Neural progenitor cell (in vitro differentiated cells): ENCODE measurements at regions not wholly inside any gene's neighbourhood (a gene's known extent, or its start where the extent isn't known, plus 50 kb on each side); places are given as distances from the start of the nearest gene placed in this dataset.
A peak's percentile ranks its signal among the peaks of the same experiment; 100 is the strongest.

Source experiments
- DNase-seq: peaks from one replicate; pipeline ENCODE4 v3.0.0-alpha.2; 2016; ENCODE audit warnings: low spot score
- H2AFZ ChIP-seq: fragments of 200-600 bp; sonication (generic); replicated peaks from 2 replicates; pipeline ENCODE4 v1.6.1; 2016; ENCODE audit warnings: antibody characterized with exemption
- H3F3A ChIP-seq: fragments of 200-600 bp; sonication (generic); 2 replicates; pipeline ENCODE4 v1.6.1; 2016; ENCODE audit warnings: antibody characterized with exemption, low read depth
- H3K27ac ChIP-seq: fragments of 200-600 bp; sonication (generic); 2 replicates; pipeline ENCODE4 v1.5.1; 2016; ENCODE audit warnings: mild to moderate bottlenecking
- H3K27me3 ChIP-seq: fragments of 200-600 bp; sonication (generic); 2 replicates; pipeline ENCODE4 v1.6.1; 2016; ENCODE audit warnings: mild to moderate bottlenecking, moderate library complexity
- H3K36me3 ChIP-seq: fragments of 200-600 bp; sonication (generic); 2 replicates; pipeline ENCODE4 v1.5.1; 2016
- H3K4me1 ChIP-seq: fragments of 200-600 bp; sonication (generic); 2 replicates; pipeline ENCODE4 v1.6.1; 2016; ENCODE audit warnings: mixed run types
- H3K4me2 ChIP-seq: fragments of 200-600 bp; sonication (generic); 2 replicates; pipeline ENCODE4 v1.6.1; 2016
- H3K4me3 ChIP-seq: fragments of 200-600 bp; sonication (generic); 2 replicates; pipeline ENCODE4 v1.5.1; 2016
- H3K79me2 ChIP-seq: fragments of 200-600 bp; sonication (generic); 2 replicates; pipeline ENCODE4 v1.6.1; 2016; ENCODE audit warnings: low read depth
- H3K9ac ChIP-seq: fragments of 200-600 bp; sonication (generic); 2 replicates; pipeline ENCODE4 v1.6.1; 2016
- H3K9me3 ChIP-seq: fragments of 200-600 bp; sonication (generic); 2 replicates; pipeline ENCODE4 v1.5.1; 2016; ENCODE audit warnings: low read depth
- H4K20me1 ChIP-seq: fragments of 200-600 bp; sonication (generic); 2 replicates; pipeline ENCODE4 v1.6.1; 2016; ENCODE audit warnings: low read depth
- H3K27ac Mint-ChIP-seq: 3 replicates; pipeline ENCODE4 v1.8.0; 2021; ENCODE audit warnings: mixed read lengths
- H3K27me3 Mint-ChIP-seq: 2 replicates; pipeline ENCODE4 v1.8.0; 2022; ENCODE audit warnings: low read depth, mild to moderate bottlenecking, inconsistent platforms, moderate library complexity, mixed read lengths; ENCODE audit not compliant: insufficient read depth
- H3K36me3 Mint-ChIP-seq: 3 replicates; pipeline ENCODE4 v1.8.0; 2021; ENCODE audit warnings: mixed read lengths
- H3K4me1 Mint-ChIP-seq: 3 replicates; pipeline ENCODE4 v1.8.0; 2021; ENCODE audit warnings: mixed read lengths
- H3K4me3 Mint-ChIP-seq: 3 replicates; pipeline ENCODE4 v1.8.0; 2021; ENCODE audit warnings: mild to moderate bottlenecking, moderate library complexity, mixed read lengths
- H3K9me3 Mint-ChIP-seq: 3 replicates; pipeline ENCODE4 v1.8.0; 2020; ENCODE audit warnings: mixed read lengths
- EZH2 ChIP-seq: fragments of 200-600 bp; sonication (generic); IDR thresholded peaks from 2 replicates; pipeline ENCODE4 v1.6.1; 2017; ENCODE audit warnings: antibody characterized with exemption, mild to moderate bottlenecking, moderate library complexity
- EZH2phosphoT487 ChIP-seq: fragments of 200-600 bp; sonication (generic); IDR thresholded peaks from 2 replicates; pipeline ENCODE4 v1.6.1; 2017; ENCODE audit warnings: antibody characterized with exemption
- TF ChIP-seq, protein P1 (sequence below): fragments of 200-600 bp; sonication (generic); IDR thresholded peaks from 2 replicates; pipeline ENCODE4 v1.5.1; 2017; ENCODE audit warnings: antibody characterized with exemption, mild to moderate bottlenecking

DNA sequence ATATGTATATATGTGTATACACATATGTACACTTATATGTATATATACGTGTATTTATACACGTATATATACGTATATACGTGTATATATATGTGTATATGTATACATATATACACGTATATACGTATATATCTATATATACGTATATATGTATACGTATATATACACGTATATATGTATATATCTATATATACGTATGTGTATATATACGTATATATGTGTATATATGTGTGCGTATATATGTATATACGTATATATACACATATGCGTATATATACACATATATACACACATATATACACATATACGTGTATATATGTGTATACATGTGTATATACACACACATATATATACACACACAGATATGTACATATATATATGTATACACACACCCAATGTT lies 348.0 kb upstream of the LCORL start:
- no peak overlapping the region for H2AFZ ChIP-seq
- no peak overlapping the region for H3K27ac Mint-ChIP-seq
- H3K27me3 ChIP-seq: no peaks in the 10 kb centered on the region
- no peaks in the 10 kb centered on the region for H3K4me1 ChIP-seq
- TF ChIP-seq EZH2 (no peak), EZH2phosphoT487 (no peak)
- TF ChIP-seq, protein P1, sequence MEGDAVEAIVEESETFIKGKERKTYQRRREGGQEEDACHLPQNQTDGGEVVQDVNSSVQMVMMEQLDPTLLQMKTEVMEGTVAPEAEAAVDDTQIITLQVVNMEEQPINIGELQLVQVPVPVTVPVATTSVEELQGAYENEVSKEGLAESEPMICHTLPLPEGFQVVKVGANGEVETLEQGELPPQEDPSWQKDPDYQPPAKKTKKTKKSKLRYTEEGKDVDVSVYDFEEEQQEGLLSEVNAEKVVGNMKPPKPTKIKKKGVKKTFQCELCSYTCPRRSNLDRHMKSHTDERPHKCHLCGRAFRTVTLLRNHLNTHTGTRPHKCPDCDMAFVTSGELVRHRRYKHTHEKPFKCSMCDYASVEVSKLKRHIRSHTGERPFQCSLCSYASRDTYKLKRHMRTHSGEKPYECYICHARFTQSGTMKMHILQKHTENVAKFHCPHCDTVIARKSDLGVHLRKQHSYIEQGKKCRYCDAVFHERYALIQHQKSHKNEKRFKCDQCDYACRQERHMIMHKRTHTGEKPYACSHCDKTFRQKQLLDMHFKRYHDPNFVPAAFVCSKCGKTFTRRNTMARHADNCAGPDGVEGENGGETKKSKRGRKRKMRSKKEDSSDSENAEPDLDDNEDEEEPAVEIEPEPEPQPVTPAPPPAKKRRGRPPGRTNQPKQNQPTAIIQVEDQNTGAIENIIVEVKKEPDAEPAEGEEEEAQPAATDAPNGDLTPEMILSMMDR: no peak
- DNase-seq: no peak
- no peak overlapping the region for H3K4me3 ChIP-seq
- H3K9me3 Mint-ChIP-seq: peaks cover 4% of the 10 kb centered on the region
- H3K36me3 ChIP-seq: no peaks in the 10 kb centered on the region
- H3K36me3 Mint-ChIP-seq: no peaks in the 10 kb centered on the region
- no peak overlapping the region for H3K4me3 Mint-ChIP-seq
- H3K9ac ChIP-seq: no peak overlapping the region
- H3F3A ChIP-seq: peaks cover 4% of the 10 kb centered on the region
- H3K27me3 Mint-ChIP-seq: no peaks in the 10 kb centered on the region
- H3K79me2 ChIP-seq: no peaks in the 10 kb centered on the region
- no peaks in the 10 kb centered on the region for H3K9me3 ChIP-seq
- no peak overlapping the region for H3K27ac ChIP-seq
- no peaks in the 10 kb centered on the region for H4K20me1 ChIP-seq
- H3K4me2 ChIP-seq: no peak overlapping the region
- H3K4me1 Mint-ChIP-seq: no peaks in the 10 kb centered on the region

DNA sequence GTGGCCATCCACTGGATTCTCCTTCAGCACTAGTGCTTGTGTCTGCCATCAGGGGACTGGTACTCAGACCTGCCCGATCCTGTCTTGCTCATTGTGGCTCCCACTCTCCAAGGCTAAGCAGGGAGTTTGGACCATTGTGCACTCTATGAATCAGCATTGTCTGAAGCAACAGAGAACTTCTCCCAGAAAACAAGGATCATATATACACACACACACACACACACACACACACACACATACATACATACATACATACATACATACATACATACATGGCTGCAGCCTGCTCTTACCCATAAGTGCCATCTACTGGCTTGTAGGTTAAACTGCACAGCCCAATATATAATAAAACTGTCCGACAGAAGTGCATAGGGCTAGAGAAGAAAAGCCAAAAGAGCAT lies 345.3 kb upstream of the LCORL start:
- TF ChIP-seq, protein P1: peak; percentile 62
- TF ChIP-seq EZH2: no peak
- no peaks in the 10 kb centered on the region for H3K27me3 ChIP-seq
- no peak overlapping the region for H2AFZ ChIP-seq
- no peaks in the 10 kb centered on the region for H4K20me1 ChIP-seq
- DNase-seq: peak; percentile 49
- Mint-ChIP-seq H3K4me1 (no peaks in the 10 kb centered on the region), H3K9me3 (no peaks in the 10 kb centered on the region), H3K4me3 (no peak overlapping the region), H3K27me3 (peaks cover 2% of the 10 kb centered on the region), H3K27ac (peak overlapping the region; percentile 13), H3K36me3 (no peaks in the 10 kb centered on the region)
- no peak overlapping the region for H3K4me2 ChIP-seq
- H3K4me3 ChIP-seq: no peak overlapping the region
- H3K9me3 ChIP-seq: no peaks in the 10 kb centered on the region
- peaks cover 4% of the 10 kb centered on the region for H3F3A ChIP-seq
- H3K9ac ChIP-seq: no peak overlapping the region
- no peaks in the 10 kb centered on the region for H3K36me3 ChIP-seq
- H3K27ac ChIP-seq: no peak overlapping the region
- no peaks in the 10 kb centered on the region for H3K4me1 ChIP-seq
- H3K79me2 ChIP-seq: no peaks in the 10 kb centered on the region

DNA sequence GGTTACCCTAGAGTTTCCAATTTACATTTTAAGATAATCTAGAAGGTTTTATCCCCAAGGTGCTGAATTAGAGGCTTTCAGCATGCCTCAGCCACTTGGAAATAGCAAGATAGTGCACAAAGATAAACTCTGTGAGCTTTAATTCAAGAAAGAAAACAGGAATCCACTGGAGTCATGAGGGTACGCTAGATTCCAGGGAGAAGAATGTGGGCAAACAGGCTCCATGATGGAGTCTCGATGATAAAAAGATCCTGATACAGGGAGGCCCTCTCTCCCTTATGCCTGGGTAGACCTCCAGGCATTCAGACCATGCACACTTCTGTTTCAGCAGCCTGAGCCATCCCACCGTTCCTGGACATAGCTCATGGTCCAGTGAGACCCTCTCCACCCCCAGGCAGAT lies 344.6 kb upstream of the LCORL start:
- Histone ChIP-seq H3K4me1 (no peaks in the 10 kb centered on the region), H2AFZ (no peak overlapping the region), H3K36me3 (no peaks in the 10 kb centered on the region), H3K79me2 (no peaks in the 10 kb centered on the region), H3K27me3 (no peaks in the 10 kb centered on the region), H3K9ac (no peak overlapping the region), H3F3A (peaks cover 4% of the 10 kb centered on the region), H3K27ac (no peak overlapping the region), H3K4me2 (no peak overlapping the region), H3K9me3 (no peaks in the 10 kb centered on the region), H4K20me1 (no peaks in the 10 kb centered on the region), H3K4me3 (no peak overlapping the region)
- H3K27ac Mint-ChIP-seq: no peak overlapping the region
- peaks cover 2% of the 10 kb centered on the region for H3K27me3 Mint-ChIP-seq
- TF ChIP-seq, protein P1: no peak
- TF ChIP-seq EZH2: no peak
- no peak for TF ChIP-seq EZH2phosphoT487
- no peak overlapping the region for H3K4me3 Mint-ChIP-seq
- H3K9me3 Mint-ChIP-seq: no peaks in the 10 kb centered on the region
- H3K4me1 Mint-ChIP-seq: no peaks in the 10 kb centered on the region
- no peaks in the 10 kb centered on the region for H3K36me3 Mint-ChIP-seq
- DNase-seq: no peak

DNA sequence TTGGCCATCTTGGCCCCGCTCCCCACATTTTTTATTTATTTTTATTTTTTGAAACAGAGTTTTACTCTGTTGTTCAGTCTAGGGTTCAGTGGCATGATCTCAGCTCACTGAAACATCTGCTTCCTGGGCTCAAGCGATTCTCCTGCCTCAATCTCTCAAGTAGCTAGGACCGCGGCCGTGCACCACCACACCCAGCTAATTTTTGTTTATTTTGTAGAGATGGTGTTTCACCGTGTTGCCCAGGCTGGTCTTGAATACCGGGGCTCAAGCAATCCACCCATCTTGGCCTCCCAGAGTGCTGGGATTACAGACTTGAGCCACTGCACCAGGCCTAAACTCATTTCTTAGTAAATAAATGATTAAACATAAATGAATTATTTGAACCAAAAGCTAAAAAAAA lies 322.0 kb upstream of the LCORL start:
- no peak overlapping the region for H3K4me3 Mint-ChIP-seq
- no peak overlapping the region for H3K27ac ChIP-seq
- no peaks in the 10 kb centered on the region for H3K36me3 ChIP-seq
- H2AFZ ChIP-seq: no peak overlapping the region
- no peaks in the 10 kb centered on the region for H3K36me3 Mint-ChIP-seq
- peaks cover 2% of the 10 kb centered on the region for H3K27me3 Mint-ChIP-seq
- no peaks in the 10 kb centered on the region for H3K27me3 ChIP-seq
- H3K4me1 Mint-ChIP-seq: peaks cover 6% of the 10 kb centered on the region
- peaks cover 16% of the 10 kb centered on the region for H3K9me3 Mint-ChIP-seq
- H3K79me2 ChIP-seq: no peaks in the 10 kb centered on the region
- DNase-seq: no peak
- no peak overlapping the region for H3K9ac ChIP-seq
- H3K4me1 ChIP-seq: no peaks in the 10 kb centered on the region
- TF ChIP-seq, protein P1: no peak
- no peak for TF ChIP-seq EZH2
- no peak for TF ChIP-seq EZH2phosphoT487
- H3F3A ChIP-seq: no peaks in the 10 kb centered on the region
- no peak overlapping the region for H3K4me2 ChIP-seq
- H3K4me3 ChIP-seq: no peak overlapping the region
- no peak overlapping the region for H3K27ac Mint-ChIP-seq
- no peaks in the 10 kb centered on the region for H3K9me3 ChIP-seq
- no peaks in the 10 kb centered on the region for H4K20me1 ChIP-seq
